ENCODE measurements at regions not wholly inside any gene's neighbourhood (a gene's known extent, or its start where the extent isn't known, plus 50 kb on each side); places are given as distances from the start of the nearest gene placed in this dataset.

GRCh38 chr11:116503216-116504160 lies 269.3 kb downstream of the BUD13 start:
- Histone ChIP-seq H3K4me1 (no peaks in the 10 kb centered on the region), H3K27ac (no peak overlapping the region), H3K4me3 (no peak overlapping the region), H3K36me3 (no peaks in the 10 kb centered on the region), H3K9me3 (no peaks in the 10 kb centered on the region), H3K27me3 (peaks cover 10 to 75% of the 10 kb centered on the region in 2 donors)
- intact Hi-C loops (cut with DNase I) = no loop called here
- DNase-seq (no peak), ATAC-seq (no peak)
- TF ChIP-seq, protein P1, sequence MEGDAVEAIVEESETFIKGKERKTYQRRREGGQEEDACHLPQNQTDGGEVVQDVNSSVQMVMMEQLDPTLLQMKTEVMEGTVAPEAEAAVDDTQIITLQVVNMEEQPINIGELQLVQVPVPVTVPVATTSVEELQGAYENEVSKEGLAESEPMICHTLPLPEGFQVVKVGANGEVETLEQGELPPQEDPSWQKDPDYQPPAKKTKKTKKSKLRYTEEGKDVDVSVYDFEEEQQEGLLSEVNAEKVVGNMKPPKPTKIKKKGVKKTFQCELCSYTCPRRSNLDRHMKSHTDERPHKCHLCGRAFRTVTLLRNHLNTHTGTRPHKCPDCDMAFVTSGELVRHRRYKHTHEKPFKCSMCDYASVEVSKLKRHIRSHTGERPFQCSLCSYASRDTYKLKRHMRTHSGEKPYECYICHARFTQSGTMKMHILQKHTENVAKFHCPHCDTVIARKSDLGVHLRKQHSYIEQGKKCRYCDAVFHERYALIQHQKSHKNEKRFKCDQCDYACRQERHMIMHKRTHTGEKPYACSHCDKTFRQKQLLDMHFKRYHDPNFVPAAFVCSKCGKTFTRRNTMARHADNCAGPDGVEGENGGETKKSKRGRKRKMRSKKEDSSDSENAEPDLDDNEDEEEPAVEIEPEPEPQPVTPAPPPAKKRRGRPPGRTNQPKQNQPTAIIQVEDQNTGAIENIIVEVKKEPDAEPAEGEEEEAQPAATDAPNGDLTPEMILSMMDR (IDR thresholded peaks at IDR 0.05) = no peak

DNA sequence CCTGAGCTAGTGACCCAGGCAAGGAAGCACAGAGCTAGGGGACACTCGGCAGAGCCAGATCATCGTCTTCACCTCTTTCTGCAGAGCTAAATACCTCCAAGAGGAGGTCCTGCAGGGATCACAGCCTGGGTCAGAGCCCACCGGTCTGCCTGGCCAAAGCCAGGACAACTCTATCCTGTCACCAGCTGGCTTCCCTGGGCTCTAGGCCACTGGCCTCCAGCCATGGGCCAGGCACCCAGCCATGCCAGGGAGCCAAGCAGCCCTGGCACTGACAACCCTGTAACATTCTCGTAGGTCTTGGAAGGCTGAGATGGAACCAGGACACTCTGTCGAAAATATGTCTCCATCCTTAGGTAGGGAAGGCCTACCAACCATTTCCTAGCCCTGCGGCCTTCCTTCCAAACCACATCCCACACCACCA lies 270.1 kb downstream of the BUD13 start:
- Histone ChIP-seq H3K4me1 (no peaks in the 10 kb centered on the region), H3K27me3 (peaks cover 10 to 81% of the 10 kb centered on the region in 2 donors), H3K27ac (no peak overlapping the region), H3K36me3 (no peaks in the 10 kb centered on the region), H3K9me3 (no peaks in the 10 kb centered on the region), H3K4me3 (no peak overlapping the region)
- TF ChIP-seq, protein P1 (IDR thresholded peaks at IDR 0.05) = no peak
- DNase-seq (no peak), ATAC-seq (no peak)
- intact Hi-C loops (cut with DNase I) = no loop called here

- TF ChIP-seq, protein P1 (IDR thresholded peaks at IDR 0.05) = no peak
- no peaks in the 10 kb centered on the region for H3K9me3 ChIP-seq
- intact Hi-C loops (cut with DNase I) = no loop called here
- no peaks in the 10 kb centered on the region for H3K4me1 ChIP-seq
- ATAC-seq = no peak
- H3K27me3 ChIP-seq = peaks cover 10 to 72% of the 10 kb centered on the region in 2 donors
- no peaks in the 10 kb centered on the region for H3K36me3 ChIP-seq
- DNase-seq = no peak
- H3K27ac ChIP-seq = no peak overlapping the region
- H3K4me3 ChIP-seq = no peak overlapping the region
These were observed 271.1 kb downstream of the BUD13 start for GRCh38 chr11:116501728-116502127.

DNA sequence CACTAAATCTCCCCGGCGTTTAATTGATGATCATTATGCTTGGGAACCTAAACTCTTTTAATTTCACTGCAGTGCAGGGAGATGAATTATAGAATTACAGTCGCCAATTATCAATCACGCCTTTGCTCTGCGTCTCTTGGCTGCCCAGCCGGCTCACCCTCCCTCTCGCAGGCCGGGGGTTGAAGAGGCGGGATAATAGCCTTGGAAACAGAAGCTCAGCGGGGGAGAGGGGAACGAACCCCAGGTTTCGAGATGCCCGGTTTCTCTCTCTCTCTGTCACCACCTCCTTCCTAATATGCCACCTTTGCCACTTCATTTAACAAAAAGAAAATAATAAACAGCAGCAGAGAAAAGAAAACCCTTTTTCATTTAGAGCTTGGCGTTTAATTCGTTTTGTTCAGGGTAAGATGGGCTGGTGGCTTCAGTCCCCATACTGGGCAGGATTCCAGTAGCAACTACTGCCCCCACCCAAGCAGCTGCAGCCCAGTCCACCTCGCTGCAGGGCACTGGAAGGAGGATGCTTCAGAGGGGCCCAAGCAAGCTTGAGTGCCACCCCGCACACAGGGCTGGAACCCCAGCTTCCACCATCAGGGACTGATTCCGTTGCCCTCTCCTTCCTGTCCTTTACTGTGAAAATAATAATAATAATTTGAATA lies 271.7 kb downstream of the BUD13 start:
- no peak overlapping the region for H3K27ac ChIP-seq
- no peaks in the 10 kb centered on the region for H3K4me1 ChIP-seq
- intact Hi-C loops (cut with DNase I) = no loop called here
- ATAC-seq = no peak
- peak in 1 of 4 donors; percentile 14 for DNase-seq
- no peaks in the 10 kb centered on the region for H3K36me3 ChIP-seq
- TF ChIP-seq, protein P1 (IDR thresholded peaks at IDR 0.05) = no peak
- H3K9me3 ChIP-seq = no peaks in the 10 kb centered on the region
- H3K4me3 ChIP-seq = no peak overlapping the region
- H3K27me3 ChIP-seq = peaks cover 10 to 65% of the 10 kb centered on the region in 2 donors
